ENCODE measurements at regions not wholly inside any gene's neighbourhood (a gene's known extent, or its start where the extent isn't known, plus 50 kb on each side); places are given as distances from the start of the nearest gene placed in this dataset.
"Not testable (repeated sequence)": the region's sequence is repeated elsewhere in the genome, so short reads cannot be mapped to it uniquely, and the experiment has no call there.

DNA sequence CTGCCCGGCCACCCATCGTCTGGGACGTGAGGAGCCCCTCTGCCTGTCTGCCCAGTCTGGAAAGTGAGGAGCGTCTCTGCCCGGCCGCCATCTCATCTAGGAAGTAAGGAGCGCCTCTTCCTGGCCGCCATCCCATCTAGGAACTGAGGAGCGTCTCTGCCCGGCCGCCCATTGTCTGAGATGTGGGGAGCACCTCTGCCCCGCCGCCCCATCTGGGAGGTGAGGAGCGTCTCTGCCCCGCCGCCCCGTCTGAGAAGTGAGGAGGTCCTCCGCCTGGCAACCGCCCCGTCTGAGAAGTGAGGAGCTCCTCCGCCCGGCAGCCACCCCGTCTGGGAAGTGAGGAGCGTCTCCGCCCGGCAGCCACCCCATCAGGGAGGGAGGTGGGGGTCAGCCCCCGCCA is 56.4 kb upstream of the ZNF746 start:
- TF ChIP-seq, protein P1, sequence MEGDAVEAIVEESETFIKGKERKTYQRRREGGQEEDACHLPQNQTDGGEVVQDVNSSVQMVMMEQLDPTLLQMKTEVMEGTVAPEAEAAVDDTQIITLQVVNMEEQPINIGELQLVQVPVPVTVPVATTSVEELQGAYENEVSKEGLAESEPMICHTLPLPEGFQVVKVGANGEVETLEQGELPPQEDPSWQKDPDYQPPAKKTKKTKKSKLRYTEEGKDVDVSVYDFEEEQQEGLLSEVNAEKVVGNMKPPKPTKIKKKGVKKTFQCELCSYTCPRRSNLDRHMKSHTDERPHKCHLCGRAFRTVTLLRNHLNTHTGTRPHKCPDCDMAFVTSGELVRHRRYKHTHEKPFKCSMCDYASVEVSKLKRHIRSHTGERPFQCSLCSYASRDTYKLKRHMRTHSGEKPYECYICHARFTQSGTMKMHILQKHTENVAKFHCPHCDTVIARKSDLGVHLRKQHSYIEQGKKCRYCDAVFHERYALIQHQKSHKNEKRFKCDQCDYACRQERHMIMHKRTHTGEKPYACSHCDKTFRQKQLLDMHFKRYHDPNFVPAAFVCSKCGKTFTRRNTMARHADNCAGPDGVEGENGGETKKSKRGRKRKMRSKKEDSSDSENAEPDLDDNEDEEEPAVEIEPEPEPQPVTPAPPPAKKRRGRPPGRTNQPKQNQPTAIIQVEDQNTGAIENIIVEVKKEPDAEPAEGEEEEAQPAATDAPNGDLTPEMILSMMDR (IDR thresholded peaks at IDR 0.05): not testable (repeated sequence)
- TF ChIP-seq, protein P2, sequence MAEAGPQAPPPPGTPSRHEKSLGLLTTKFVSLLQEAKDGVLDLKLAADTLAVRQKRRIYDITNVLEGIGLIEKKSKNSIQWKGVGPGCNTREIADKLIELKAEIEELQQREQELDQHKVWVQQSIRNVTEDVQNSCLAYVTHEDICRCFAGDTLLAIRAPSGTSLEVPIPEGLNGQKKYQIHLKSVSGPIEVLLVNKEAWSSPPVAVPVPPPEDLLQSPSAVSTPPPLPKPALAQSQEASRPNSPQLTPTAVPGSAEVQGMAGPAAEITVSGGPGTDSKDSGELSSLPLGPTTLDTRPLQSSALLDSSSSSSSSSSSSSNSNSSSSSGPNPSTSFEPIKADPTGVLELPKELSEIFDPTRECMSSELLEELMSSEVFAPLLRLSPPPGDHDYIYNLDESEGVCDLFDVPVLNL (CRISPR knock-in tag; IDR thresholded peaks at IDR 0.05; ENCODE audit: borderline replicate concordance, low read depth): not testable (repeated sequence)
- TF ChIP-seq HMGA2 (CRISPR knock-in tag; IDR thresholded peaks at IDR 0.05); ZBTB21 (CRISPR knock-in tag; IDR thresholded peaks at IDR 0.05; ENCODE audit: borderline replicate concordance): not testable (repeated sequence)
- TF ChIP-seq, protein P3, sequence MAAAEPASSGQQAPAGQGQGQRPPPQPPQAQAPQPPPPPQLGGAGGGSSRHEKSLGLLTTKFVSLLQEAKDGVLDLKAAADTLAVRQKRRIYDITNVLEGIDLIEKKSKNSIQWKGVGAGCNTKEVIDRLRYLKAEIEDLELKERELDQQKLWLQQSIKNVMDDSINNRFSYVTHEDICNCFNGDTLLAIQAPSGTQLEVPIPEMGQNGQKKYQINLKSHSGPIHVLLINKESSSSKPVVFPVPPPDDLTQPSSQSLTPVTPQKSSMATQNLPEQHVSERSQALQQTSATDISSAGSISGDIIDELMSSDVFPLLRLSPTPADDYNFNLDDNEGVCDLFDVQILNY (CRISPR knock-in tag; IDR thresholded peaks at IDR 0.05): not testable (repeated sequence)
